GM12878 (cell line): ENCODE measurements at regions not wholly inside any gene's neighbourhood (a gene's known extent, or its start where the extent isn't known, plus 50 kb on each side); places are given as distances from the start of the nearest gene placed in this dataset.

Experiments
- ATAC-seq: fragments of 200-7000 bp; cut with Tn5 transposase; 3 replicates; pipeline ENCODE4 v1.9.1; 2020; ENCODE audit warnings: mild to moderate bottlenecking, moderate library complexity
- BruUV-seq: library from RNA; stranded (reverse); fragments of 400-500 nt; replicated peaks from 2 replicates; lab custom pipeline; 2021; lab: Mats Ljungman, UMichigan
- CTCF ChIA-PET: fragments of 300-600 bp; sonication (Branson Sonifier 250); formaldehyde crosslinking; extraction: SDS; loops from one replicate; lab custom pipeline; 2021; ENCODE audit warnings: inconsistent platforms; lab: Yijun Ruan, JAX
- POLR2A ChIA-PET: fragments of 350-600 bp; formaldehyde crosslinking; extraction: SDS; loops from one replicate; lab custom pipeline; 2021; ENCODE audit warnings: inconsistent platforms; lab: Charles Lee
- RAD21 ChIA-PET: fragments of 300-600 bp; sonication (Branson Sonifier 250); formaldehyde crosslinking; loops from one replicate; lab custom pipeline; 2023; ENCODE audit warnings: antibody characterized with exemption; ENCODE audit not compliant: unreplicated experiment; lab: Charles Lee
- SMC1A ChIA-PET: fragments of 300-600 bp; sonication (Branson Sonifier 250); formaldehyde crosslinking; loops from one replicate; lab custom pipeline; 2023; ENCODE audit not compliant: unreplicated experiment, uncharacterized antibody; lab: Charles Lee
- DNase-seq: peaks from one replicate; pipeline ENCODE4 v3.0.0-alpha.2; 2011; ENCODE audit warnings: low read depth, low spot score
- FAIRE-seq: peaks from 3 replicates; lab custom pipeline; 2011; peaks lifted over from hg19 to GRCh38; lab: Jason Lieb, UNC
- H2AFZ ChIP-seq: 2 replicates; pipeline ENCODE4 v1.6.0; 2011; ENCODE audit warnings: low read depth, low read length, control low read depth; ENCODE audit not compliant: control insufficient read depth
- H3K27ac ChIP-seq: 2 replicates; pipeline ENCODE4 v1.5.1; 2011; ENCODE audit warnings: control low read depth; ENCODE audit not compliant: control insufficient read depth, insufficient read depth
- H3K27me3 ChIP-seq, 2 experiments: replicated peaks in 1 of 2; 2 replicates each; pipeline versions ENCODE4 v1.6.0 to v1.6.1; 2011; ENCODE audit warnings: low read length in 1 of 2; ENCODE audit not compliant: control insufficient read depth in 2 of 2, insufficient read depth in 2 of 2
- H3K36me3 ChIP-seq, 2 experiments: 2 replicates each; pipeline ENCODE4 v1.5.1; 2011; ENCODE audit warnings: low read length in 1 of 2; ENCODE audit not compliant: control insufficient read depth in 2 of 2, insufficient read depth in 2 of 2
- H3K4me1 ChIP-seq: 2 replicates; pipeline ENCODE4 v1.6.1; 2011; ENCODE audit warnings: mild to moderate bottlenecking, low read length, moderate library complexity, mixed read lengths; ENCODE audit not compliant: control insufficient read depth, insufficient read depth
- H3K4me2 ChIP-seq: 2 replicates; pipeline ENCODE4 v1.6.0; 2011; ENCODE audit warnings: control low read depth; ENCODE audit not compliant: control insufficient read depth, insufficient read depth
- H3K4me3 ChIP-seq: fragments of 200-600 bp; sonication (generic); 2 replicates; pipeline ENCODE4 v1.5.1; 2016
- H3K79me2 ChIP-seq: 2 replicates; pipeline ENCODE4 v1.6.0; 2011; ENCODE audit warnings: low read length; ENCODE audit not compliant: control insufficient read depth, insufficient read depth
- H3K9ac ChIP-seq: 2 replicates; pipeline ENCODE4 v1.8.0; 2011; ENCODE audit warnings: low read length, control low read depth, mixed read lengths; ENCODE audit not compliant: control insufficient read depth, insufficient read depth
- H3K9me3 ChIP-seq: replicated peaks from 3 replicates; pipeline ENCODE4 v1.5.1; 2011; ENCODE audit warnings: mild to moderate bottlenecking, low read length; ENCODE audit not compliant: control insufficient read depth, insufficient read depth
- H4K20me1 ChIP-seq: 2 replicates; pipeline ENCODE4 v1.6.0; 2011; ENCODE audit not compliant: control insufficient read depth, insufficient read depth
- ATF7 ChIP-seq: fragments of 450-650 bp; IDR thresholded peaks from 2 replicates; pipeline ENCODE4 v1.6.1; 2016; ENCODE audit warnings: low read depth, mild to moderate bottlenecking
- BRCA1 ChIP-seq: IDR thresholded peaks from 2 replicates; pipeline ENCODE4 v1.6.1; 2011; ENCODE audit warnings: low read depth, low read length, improper control_type of control experiment
- E2F8 ChIP-seq: fragments of 450-650 bp; IDR thresholded peaks from 2 replicates; pipeline ENCODE4 v1.6.1; 2018; ENCODE audit warnings: mild to moderate bottlenecking, low read depth, moderate library complexity; ENCODE audit not compliant: partially characterized antibody
- HCFC1 ChIP-seq: fragments of 150-350 bp; IDR thresholded peaks from 2 replicates; pipeline ENCODE4 v1.6.1; 2014; ENCODE audit warnings: low read length
- MAX ChIP-seq: IDR thresholded peaks from 2 replicates; pipeline ENCODE4 v1.6.1; 2012; ENCODE audit warnings: low read depth, low read length, improper control_type of control experiment
- MYB ChIP-seq: fragments of 150-350 bp; IDR thresholded peaks from 2 replicates; pipeline ENCODE4 v1.6.1; 2014; ENCODE audit warnings: mild to moderate bottlenecking, low read depth, low read length, borderline replicate concordance
- NFYB ChIP-seq: IDR thresholded peaks from 2 replicates; pipeline ENCODE4 v1.6.1; 2011; ENCODE audit warnings: low read depth, mild to moderate bottlenecking, low read length, improper control_type of control experiment, moderate library complexity; ENCODE audit not compliant: insufficient read depth
- PKNOX1 ChIP-seq: fragments of 450-650 bp; IDR thresholded peaks from 2 replicates; pipeline ENCODE4 v1.6.1; 2016; ENCODE audit warnings: mild to moderate bottlenecking
- RCOR1 ChIP-seq: conservative IDR thresholded peaks from 2 replicates; pipeline ENCODE4 v1.6.1; 2012; ENCODE audit warnings: low read depth, low read length, improper control_type of control experiment
- STAT1 ChIP-seq: fragments of 450-650 bp; conservative IDR thresholded peaks from 2 replicates; pipeline ENCODE4 v1.6.1; 2014; ENCODE audit warnings: antibody characterized with exemption, mild to moderate bottlenecking
- TCF3 ChIP-seq: IDR thresholded peaks from 2 replicates; pipeline ENCODE4 v1.6.1; 2012; ENCODE audit warnings: low read depth, mild to moderate bottlenecking, low read length, borderline replicate concordance; ENCODE audit not compliant: insufficient read depth
- USF1 ChIP-seq: IDR thresholded peaks from 2 replicates; pipeline ENCODE4 v1.6.1; 2011; ENCODE audit warnings: borderline replicate concordance, low read depth, mild to moderate bottlenecking, moderate library complexity, mixed read lengths, low read length; ENCODE audit not compliant: insufficient read depth; ENCODE audit errors: extremely low read length
- ZNF217 ChIP-seq: fragments of 450-650 bp; IDR thresholded peaks from 2 replicates; pipeline ENCODE4 v1.6.1; 2017; ENCODE audit warnings: antibody characterized with exemption, mild to moderate bottlenecking
- in situ Hi-C: fragments of 300-500 bp; cut with MboI; formaldehyde crosslinking; loops from 9 replicates; pipeline ENCODE4 v1.14.3; 2018; ENCODE audit warnings: mixed read lengths
- intact Hi-C: fragments of 100-400 bp; cut with micrococcal nuclease; formaldehyde crosslinking; loops from one replicate; pipeline ENCODE4 v1.14.2; 2022; ENCODE audit not compliant: unreplicated experiment

DNA sequence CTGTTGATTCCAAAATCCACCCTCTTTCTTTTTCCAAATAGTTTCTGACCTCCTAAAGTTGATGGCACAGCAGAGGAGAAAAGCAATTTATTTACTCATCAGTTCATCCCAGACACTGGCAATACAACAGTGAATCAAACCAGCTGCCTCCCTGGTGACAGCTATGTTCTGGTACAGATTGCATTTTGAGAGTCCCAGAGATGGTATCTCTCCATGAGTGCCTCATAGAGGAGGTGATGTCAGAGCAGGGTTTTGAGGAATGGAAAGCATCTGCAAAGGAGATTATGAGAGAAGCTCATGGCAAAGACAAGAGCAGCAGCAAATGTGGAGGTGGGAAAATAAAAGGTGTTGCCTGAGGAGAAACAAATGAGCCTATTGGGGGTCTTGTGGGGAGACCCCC, 377.2 kb downstream of the MN1 start:
- no TSS peak for BruUV-seq
- H3K9me3 ChIP-seq = no peaks in the 10 kb centered on the region; the same call in 2 of the 3 replicates
- intact Hi-C loops (no loop called here), in situ Hi-C loops (no loop called here)
- H4K20me1 ChIP-seq = no peaks in the 10 kb centered on the region
- no peak overlapping the region for H3K4me2 ChIP-seq
- ATAC-seq = no peak
- H3K4me3 ChIP-seq = no peak overlapping the region
- H3K27me3 ChIP-seq = no peaks in the 10 kb centered on the region
- POLR2A ChIA-PET = no interaction called here
- H3K79me2 ChIP-seq = no peaks in the 10 kb centered on the region
- CTCF ChIA-PET = no interaction called here
- no peaks in the 10 kb centered on the region for H3K36me3 ChIP-seq
- no peak overlapping the region for H2AFZ ChIP-seq
- no peak for FAIRE-seq
- RAD21 ChIA-PET = no interaction called here
- no peaks in the 10 kb centered on the region for H3K4me1 ChIP-seq
- no peak overlapping the region for H3K9ac ChIP-seq
- TF ChIP-seq BRCA1 (no peak), NFYB (no peak), PKNOX1 (no peak), HCFC1 (no peak), USF1 (no peak), TCF3 (no peak), E2F8 (no peak), RCOR1 (no peak), MAX (no peak), ZNF217 (no peak), MYB (no peak), STAT1 (no peak), ATF7 (no peak)
- H3K27ac ChIP-seq = no peak overlapping the region
- DNase-seq = no peak
- SMC1A ChIA-PET = no interaction called here
